ENCODE measurements at regions not wholly inside any gene's neighbourhood (a gene's known extent, or its start where the extent isn't known, plus 50 kb on each side); places are given as distances from the start of the nearest gene placed in this dataset.

GRCh38 chr11:10358696-10359095 lies 53.8 kb downstream of the ADM start:
- Histone ChIP-seq H3K4me3 (no peak overlapping the region), H3K27ac (no peak overlapping the region), H3K4me1 (replicated peaks in 1 of 2) (no peaks in the 10 kb centered on the region)
- no peak for ATAC-seq (replicated peaks in 6 of 8)
- WGBS, 10 experiments: 70 to 94% (median 79%) methylated on average over 2 to 3 of the region's 4 CpGs; no CpG with 5 or more reads in 6 of the 10 experiments
- in situ Hi-C loops (cut with MboI; ENCODE audit: low pct_unique_long_range_greater_than_20kb in 2 of 9, low sequenced_read_pairs in 9 of 9, unreplicated experiment in 9 of 9): no loop called here

DNA sequence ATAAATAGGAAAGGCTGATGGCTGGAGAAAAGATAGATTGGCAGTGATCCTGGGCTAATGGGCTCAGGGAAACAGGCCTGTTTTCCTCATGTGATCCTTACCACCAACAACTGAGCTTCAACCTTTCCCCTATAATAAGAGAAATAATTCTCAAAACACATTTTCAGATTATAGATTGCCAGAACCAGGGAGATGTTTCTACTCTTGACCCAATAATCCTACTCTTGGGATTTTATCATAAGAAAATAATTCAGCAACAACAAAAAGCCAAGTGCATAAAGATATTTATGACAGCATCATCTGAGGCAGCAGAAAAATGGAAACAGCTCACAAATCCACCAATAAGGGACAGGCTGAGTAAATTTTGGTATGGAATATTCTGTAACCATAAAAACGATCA lies 54.3 kb downstream of the ADM start:
- 25 to 100% (median 75%) methylated on average over 1 of the region's 1 CpG; no CpG with 5 or more reads in 1 of the 10 experiments for WGBS, 10 experiments
- ATAC-seq (replicated peaks in 6 of 8): no peak
- H3K27ac ChIP-seq: no peak overlapping the region
- H3K4me1 ChIP-seq (replicated peaks in 1 of 2): no peaks in the 10 kb centered on the region
- in situ Hi-C loops (cut with MboI; ENCODE audit: low pct_unique_long_range_greater_than_20kb in 2 of 9, low sequenced_read_pairs in 9 of 9, unreplicated experiment in 9 of 9): no loop called here
- no peak overlapping the region for H3K4me3 ChIP-seq

DNA sequence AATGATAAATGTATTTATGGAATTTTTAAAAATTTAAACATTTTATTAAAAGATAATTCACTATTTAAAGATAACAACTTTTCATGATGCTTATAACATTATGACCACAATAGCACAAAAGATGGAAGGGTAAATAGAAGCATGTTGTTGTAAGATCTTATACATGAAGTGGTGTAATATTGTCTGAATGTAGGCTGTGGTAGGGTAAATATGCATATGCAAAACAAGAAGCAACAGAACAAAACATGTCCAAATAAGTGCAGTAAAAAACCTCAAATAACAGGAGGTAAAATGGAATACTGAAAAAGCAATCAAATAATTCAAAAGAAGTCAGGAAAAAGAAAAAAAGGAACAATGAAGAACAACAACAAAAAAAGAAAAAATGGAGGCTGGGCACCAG lies 56.0 kb downstream of the ADM start:
- H3K4me3 ChIP-seq: no peak overlapping the region
- ATAC-seq (replicated peaks in 6 of 8): peak in 2 of 8 experiments; percentile 56 to 67
- no peaks in the 10 kb centered on the region for H3K4me1 ChIP-seq (replicated peaks in 1 of 2)
- in situ Hi-C loops (cut with MboI; ENCODE audit: low pct_unique_long_range_greater_than_20kb in 2 of 9, low sequenced_read_pairs in 9 of 9, unreplicated experiment in 9 of 9): loop anchor here in 1 of 9 experiments (10.0 kb wide), 1 partner anchor 46 kb away; no protein-coding TSS in a partner anchor
- H3K27ac ChIP-seq: no peak overlapping the region

DNA sequence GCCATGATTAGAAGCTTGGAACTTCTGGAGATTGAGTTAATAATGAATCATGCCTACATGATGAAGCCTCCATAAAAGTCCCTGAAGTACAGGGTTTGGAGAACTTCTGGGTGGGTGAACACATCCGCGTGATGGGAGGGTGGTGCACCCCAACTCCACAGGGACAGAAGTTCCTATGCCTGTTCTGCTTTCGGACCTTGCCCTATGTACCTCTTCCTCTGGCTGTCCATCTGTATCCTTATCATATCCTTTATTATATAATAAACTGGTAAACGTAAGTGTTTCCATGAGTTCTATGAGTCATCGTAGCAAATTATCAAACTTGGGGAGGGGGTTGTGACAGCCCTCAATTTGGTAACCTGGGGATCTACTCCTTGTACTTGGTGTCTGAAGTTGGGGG lies 60.2 kb downstream of the ADM start:
- H3K4me3 ChIP-seq: no peak overlapping the region
- in situ Hi-C loops (cut with MboI; ENCODE audit: low pct_unique_long_range_greater_than_20kb in 2 of 9, low sequenced_read_pairs in 9 of 9, unreplicated experiment in 9 of 9): loop anchor here in 1 of 9 experiments (10.0 kb wide), 1 partner anchor 50 kb away; no protein-coding TSS in a partner anchor
- H3K27ac ChIP-seq: no peak overlapping the region
- ATAC-seq (replicated peaks in 6 of 8): no peak
- H3K4me1 ChIP-seq (replicated peaks in 1 of 2): no peaks in the 10 kb centered on the region
- 80 to 100% (median 100%) methylated on average over 1 to 3 of the region's 5 CpGs; no CpG with 5 or more reads in 3 of the 10 experiments for WGBS, 10 experiments

DNA sequence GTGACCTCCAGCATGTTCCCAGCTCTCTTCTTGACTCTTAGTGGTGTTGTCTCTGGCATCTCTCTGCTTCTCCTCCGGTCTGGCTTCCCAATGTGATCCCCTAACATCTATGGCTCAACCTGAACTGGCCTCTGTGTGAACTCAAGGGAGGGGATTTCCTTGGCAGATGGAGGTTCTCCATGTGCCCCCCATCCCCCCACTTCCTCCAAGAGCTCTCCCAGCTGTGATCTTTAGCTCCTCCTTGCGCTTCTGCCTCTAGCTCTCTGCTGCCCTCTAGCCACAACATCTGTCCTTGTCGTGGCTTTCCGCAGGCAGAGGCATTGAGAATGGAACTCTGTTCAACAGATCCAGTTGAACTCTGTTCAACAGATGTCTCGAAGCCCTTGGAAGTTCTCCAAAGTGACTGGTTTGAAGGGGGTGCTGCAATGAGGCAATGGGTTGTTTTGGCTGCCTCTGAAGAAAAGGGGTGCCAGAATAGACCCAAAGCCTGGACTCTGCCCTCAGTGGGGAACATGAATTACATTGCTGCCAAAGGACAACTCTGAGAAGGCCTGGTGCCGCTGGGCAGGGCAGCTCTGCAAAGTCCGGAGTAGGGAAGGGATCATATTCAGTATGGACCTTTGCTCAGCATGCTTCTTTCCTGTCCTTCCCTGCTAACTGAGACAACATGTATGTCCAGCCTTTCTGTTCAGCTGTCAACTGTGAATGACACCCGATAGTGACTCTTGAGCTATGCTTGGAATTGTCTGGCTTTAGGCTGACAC lies 61.9 kb downstream of the ADM start:
- WGBS, 10 experiments: 9 to 61% (median 41%) methylated on average over 2 to 8 of the region's 8 CpGs; no CpG with 5 or more reads in 4 of the 10 experiments
- no peak overlapping the region for H3K27ac ChIP-seq
- ATAC-seq (replicated peaks in 6 of 8): peak in 5 of 8 experiments; percentile 14 to 99 (median 94)
- no peaks in the 10 kb centered on the region for H3K4me1 ChIP-seq (replicated peaks in 1 of 2)
- no peak overlapping the region for H3K4me3 ChIP-seq
- in situ Hi-C loops (cut with MboI; ENCODE audit: low pct_unique_long_range_greater_than_20kb in 2 of 9, low sequenced_read_pairs in 9 of 9, unreplicated experiment in 9 of 9): loop anchor here in 1 of 9 experiments (10.0 kb wide), 1 partner anchor 52 kb away; no protein-coding TSS in a partner anchor

- Histone ChIP-seq H3K27ac (no peak overlapping the region), H3K4me1 (replicated peaks in 1 of 2) (peaks cover 3 to 4% of the 10 kb centered on the region in 2 donors), H3K4me3 (no peak overlapping the region)
- no peak for ATAC-seq (replicated peaks in 6 of 8)
- WGBS, 10 experiments: 24 to 84% (median 55%) methylated on average over 1 to 7 of the region's 7 CpGs; no CpG with 5 or more reads in 2 of the 10 experiments
- in situ Hi-C loops (cut with MboI; ENCODE audit: low pct_unique_long_range_greater_than_20kb in 2 of 9, low sequenced_read_pairs in 9 of 9, unreplicated experiment in 9 of 9): no loop called here
Measured at GRCh38 chr11:10371926-10372641, 67.2 kb downstream of the ADM start.

GRCh38 chr11:10373340-10373739 lies 68.5 kb downstream of the ADM start:
- in situ Hi-C loops (cut with MboI; ENCODE audit: low pct_unique_long_range_greater_than_20kb in 2 of 9, low sequenced_read_pairs in 9 of 9, unreplicated experiment in 9 of 9): no loop called here
- Histone ChIP-seq H3K27ac (no peak overlapping the region), H3K4me3 (no peak overlapping the region), H3K4me1 (replicated peaks in 1 of 2) (peaks cover 3 to 4% of the 10 kb centered on the region in 2 donors)
- ATAC-seq (replicated peaks in 6 of 8): peak in 3 of 8 experiments; percentile 19 to 56 (median 44)
- 0 to 100% (median 42%) methylated on average over 1 to 2 of the region's 3 CpGs; no CpG with 5 or more reads in 5 of the 10 experiments for WGBS, 10 experiments

DNA sequence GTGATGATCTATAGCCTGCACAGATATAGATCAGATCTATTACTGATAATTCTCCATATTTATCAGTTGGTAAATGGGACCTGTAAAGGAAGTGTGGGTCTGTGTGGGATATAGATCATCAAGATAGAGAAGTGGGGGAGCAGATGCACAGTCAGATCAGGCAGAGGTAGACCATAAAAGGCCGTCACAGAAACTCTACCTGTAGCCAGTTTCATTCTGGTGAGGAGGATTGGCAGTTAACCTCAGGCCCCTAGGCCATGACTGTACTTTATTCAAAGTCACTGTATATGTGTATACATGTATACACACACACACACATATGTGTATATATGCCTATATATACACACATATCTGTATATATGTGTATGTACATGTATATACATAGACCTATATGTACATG lies 69.1 kb downstream of the ADM start:
- H3K4me3 ChIP-seq: no peak overlapping the region
- ATAC-seq (replicated peaks in 6 of 8): peak in 1 of 8 experiments; percentile 25
- H3K27ac ChIP-seq: no peak overlapping the region
- H3K4me1 ChIP-seq (replicated peaks in 1 of 2): peaks cover 3 to 4% of the 10 kb centered on the region in 2 donors
- in situ Hi-C loops (cut with MboI; ENCODE audit: low pct_unique_long_range_greater_than_20kb in 2 of 9, low sequenced_read_pairs in 9 of 9, unreplicated experiment in 9 of 9): no loop called here
- 88 to 100% (median 100%) methylated on average over 1 of the region's 1 CpG; no CpG with 5 or more reads in 5 of the 10 experiments for WGBS, 10 experiments

- in situ Hi-C loops (cut with MboI; ENCODE audit: low pct_unique_long_range_greater_than_20kb in 2 of 9, low sequenced_read_pairs in 9 of 9, unreplicated experiment in 9 of 9): no loop called here
- Histone ChIP-seq H3K4me3 (no peak overlapping the region), H3K4me1 (replicated peaks in 1 of 2) (peaks cover 3 to 4% of the 10 kb centered on the region in 2 donors), H3K27ac (no peak overlapping the region)
- ATAC-seq (replicated peaks in 6 of 8): no peak
- 0 to 80% (median 34%) methylated on average over 1 of the region's 1 CpG; no CpG with 5 or more reads in 6 of the 10 experiments for WGBS, 10 experiments
Measured at GRCh38 chr11:10374386-10374785, 69.5 kb downstream of the ADM start.

DNA sequence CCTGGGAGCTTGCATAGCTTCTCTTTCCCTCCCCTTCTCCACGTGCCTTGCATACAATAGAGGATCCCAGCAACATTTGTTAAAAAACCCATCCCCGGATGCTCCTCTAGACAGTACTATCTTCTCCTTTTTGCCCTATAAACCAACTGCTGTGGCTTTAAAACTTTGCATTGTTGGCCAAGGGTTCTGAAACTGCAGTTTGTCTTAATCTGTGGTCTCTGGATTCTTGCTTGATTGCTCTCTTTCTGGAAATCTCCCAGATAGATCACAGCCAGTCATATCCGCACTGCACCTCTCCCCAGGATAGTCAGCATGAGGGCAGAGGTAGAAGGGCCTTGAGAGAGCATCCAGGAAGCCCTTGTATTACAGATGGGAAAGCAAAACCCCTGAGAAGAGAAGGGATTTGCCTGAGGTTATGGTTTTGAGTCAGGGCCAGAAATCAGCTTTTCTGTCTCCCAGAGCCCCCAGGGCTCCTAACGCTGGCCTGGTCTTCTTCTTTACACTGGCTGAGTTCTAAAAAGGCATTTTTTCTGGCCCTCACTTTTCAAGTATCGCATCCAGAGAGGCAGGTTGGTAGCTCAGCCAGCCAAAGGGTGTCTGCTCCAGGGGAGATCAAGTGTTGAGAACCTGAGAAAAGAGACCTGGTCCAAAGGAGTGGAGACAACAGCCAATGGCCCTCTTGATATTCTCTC lies 70.6 kb downstream of the ADM start:
- no peak overlapping the region for H3K27ac ChIP-seq
- WGBS, 10 experiments: 20 to 100% (median 86%) methylated on average over 1 to 4 of the region's 5 CpGs; no CpG with 5 or more reads in 1 of the 10 experiments
- H3K4me1 ChIP-seq (replicated peaks in 1 of 2): peaks cover 3 to 4% of the 10 kb centered on the region in 2 donors
- peak in 4 of 8 experiments; percentile 15 to 39 (median 35) for ATAC-seq (replicated peaks in 6 of 8)
- H3K4me3 ChIP-seq: no peak overlapping the region
- in situ Hi-C loops (cut with MboI; ENCODE audit: low pct_unique_long_range_greater_than_20kb in 2 of 9, low sequenced_read_pairs in 9 of 9, unreplicated experiment in 9 of 9): loop anchor here in 1 of 9 experiments (25.0 kb wide), 1 partner anchor 362 kb away; no protein-coding TSS in a partner anchor

DNA sequence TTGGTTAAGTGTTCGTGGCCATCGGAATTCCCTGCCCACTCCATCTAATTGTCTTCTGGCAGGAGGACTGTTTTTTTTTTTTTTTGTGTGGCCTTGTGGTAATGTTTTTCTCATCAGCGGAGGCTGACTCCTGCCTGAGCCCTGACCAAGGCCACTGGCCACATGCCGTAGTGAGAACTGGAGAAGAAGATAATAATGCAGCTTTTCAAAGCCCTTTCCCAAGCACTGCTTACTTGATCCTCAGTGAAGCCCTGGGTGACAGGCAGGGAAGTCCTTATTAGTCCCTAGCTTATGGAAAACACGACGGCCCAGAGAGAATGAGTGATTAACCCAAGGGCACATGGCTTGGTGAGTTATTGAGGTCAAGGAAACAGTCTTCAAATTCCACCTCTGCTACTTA lies 71.2 kb downstream of the ADM start:
- no peak for ATAC-seq (replicated peaks in 6 of 8)
- WGBS, 10 experiments: 66 to 100% (median 92%) methylated on average over 1 to 6 of the region's 6 CpGs; no CpG with 5 or more reads in 2 of the 10 experiments
- in situ Hi-C loops (cut with MboI; ENCODE audit: low pct_unique_long_range_greater_than_20kb in 2 of 9, low sequenced_read_pairs in 9 of 9, unreplicated experiment in 9 of 9): loop anchor here in 1 of 9 experiments (25.0 kb wide), 1 partner anchor 361 kb away; no protein-coding TSS in a partner anchor
- Histone ChIP-seq H3K4me3 (no peak overlapping the region), H3K27ac (no peak overlapping the region), H3K4me1 (replicated peaks in 1 of 2) (peaks cover 3 to 4% of the 10 kb centered on the region in 2 donors)

GRCh38 chr11:10377183-10377582 lies 72.3 kb downstream of the ADM start:
- no peak overlapping the region for H3K27ac ChIP-seq
- in situ Hi-C loops (cut with MboI; ENCODE audit: low pct_unique_long_range_greater_than_20kb in 2 of 9, low sequenced_read_pairs in 9 of 9, unreplicated experiment in 9 of 9): loop anchor here in 1 of 9 experiments (25.0 kb wide), 1 partner anchor 360 kb away; no protein-coding TSS in a partner anchor
- H3K4me3 ChIP-seq: no peak overlapping the region
- peaks cover 3 to 4% of the 10 kb centered on the region in 2 donors for H3K4me1 ChIP-seq (replicated peaks in 1 of 2)
- ATAC-seq (replicated peaks in 6 of 8): no peak
